OCI-M2 (cell line): ENCODE measurements at regions not wholly inside any gene's neighbourhood (a gene's known extent, or its start where the extent isn't known, plus 50 kb on each side); places are given as distances from the start of the nearest gene placed in this dataset.
A peak's percentile ranks its signal among the peaks of the same experiment; 100 is the strongest.

Source experiments
- DNase-seq: peaks from one replicate; lab custom pipeline; 2025; ENCODE audit not compliant: unreplicated experiment; lab: John Stamatoyannopoulos, UW

GRCh38 chr9:73219985-73220626 is 68.4 kb downstream of the ANXA1 start:
- DNase-seq: no peak

GRCh38 chr9:73223594-73223993 is 71.9 kb downstream of the ANXA1 start:
- DNase-seq: no peak

GRCh38 chr9:73229543-73229942 is 77.9 kb downstream of the ANXA1 start:
- DNase-seq: no peak

GRCh38 chr9:73230251-73230650 is 78.6 kb downstream of the ANXA1 start:
- DNase-seq: no peak

- DNase-seq: no peak
These were observed 79.5 kb downstream of the ANXA1 start for GRCh38 chr9:73231203-73231602.

- no peak for DNase-seq
These were observed 81.8 kb downstream of the ANXA1 start for GRCh38 chr9:73233359-73234007.

- DNase-seq: no peak
These were observed 82.3 kb downstream of the ANXA1 start for GRCh38 chr9:73234008-73234360.

- DNase-seq: no peak
These were observed 85.5 kb downstream of the ANXA1 start for GRCh38 chr9:73237140-73237539.

GRCh38 chr9:73239570-73240265 is 88.1 kb downstream of the ANXA1 start:
- no peak for DNase-seq

GRCh38 chr9:73243078-73243477 is 91.4 kb downstream of the ANXA1 start:
- no peak for DNase-seq

GRCh38 chr9:73259086-73259696 is 107.5 kb downstream of the ANXA1 start:
- DNase-seq: no peak

- no peak for DNase-seq
These were observed 108.8 kb downstream of the ANXA1 start for GRCh38 chr9:73260506-73260905.

- no peak for DNase-seq
These were observed 113.0 kb downstream of the ANXA1 start for GRCh38 chr9:73264631-73265030.

GRCh38 chr9:73265876-73266275 is 114.2 kb downstream of the ANXA1 start:
- DNase-seq: no peak

GRCh38 chr9:73269430-73270101 is 117.9 kb downstream of the ANXA1 start:
- DNase-seq: no peak

GRCh38 chr9:73270967-73271721 is 119.5 kb downstream of the ANXA1 start:
- peak; percentile 9 for DNase-seq

GRCh38 chr9:73280113-73280512 is 128.4 kb downstream of the ANXA1 start:
- no peak for DNase-seq

- DNase-seq: no peak
These were observed 132.7 kb downstream of the ANXA1 start for GRCh38 chr9:73284377-73284776.

GRCh38 chr9:73294336-73294735 is 142.7 kb downstream of the ANXA1 start:
- no peak for DNase-seq

- DNase-seq: no peak
These were observed 174.3 kb downstream of the ANXA1 start for GRCh38 chr9:73325983-73326382.

- DNase-seq: no peak
These were observed 175.5 kb downstream of the ANXA1 start for GRCh38 chr9:73327149-73327548.
